ENCODE measurements at regions not wholly inside any gene's neighbourhood (a gene's known extent, or its start where the extent isn't known, plus 50 kb on each side); places are given as distances from the start of the nearest gene placed in this dataset.
A peak's percentile ranks its signal among the peaks of the same experiment; 100 is the strongest.
"Not testable (repeated sequence)": the region's sequence is repeated elsewhere in the genome, so short reads cannot be mapped to it uniquely, and the experiment has no call there.

- not testable (repeated sequence) for DNase-seq (ENCODE audit: low spot score)
Measured at GRCh38 chr14:34381304-34381703, 80.7 kb downstream of the SPTSSA start.

GRCh38 chr14:34380471-34380845 lies 81.6 kb downstream of the SPTSSA start:
- no peak for DNase-seq (ENCODE audit: low spot score)

GRCh38 chr14:34379816-34380470 lies 82.1 kb downstream of the SPTSSA start:
- no peak for DNase-seq (ENCODE audit: low spot score)

GRCh38 chr14:34376649-34377267 lies 85.3 kb downstream of the SPTSSA start:
- DNase-seq (ENCODE audit: low spot score), result no peak

- peak; percentile 65 for DNase-seq (ENCODE audit: low spot score)
Measured at GRCh38 chr14:34374998-34375740, 86.9 kb downstream of the SPTSSA start.

GRCh38 chr14:34373191-34373590 lies 88.8 kb downstream of the SPTSSA start:
- no peak for DNase-seq (ENCODE audit: low spot score)

GRCh38 chr14:34372786-34373185 lies 89.3 kb downstream of the SPTSSA start:
- DNase-seq (ENCODE audit: low spot score), result no peak

GRCh38 chr14:34369648-34370030 lies 92.4 kb downstream of the SPTSSA start:
- no peak for DNase-seq (ENCODE audit: low spot score)

- DNase-seq (ENCODE audit: low spot score), result no peak
Measured at GRCh38 chr14:34368971-34369647, 92.9 kb downstream of the SPTSSA start.

- DNase-seq (ENCODE audit: low spot score), result peak; percentile 77
Measured at GRCh38 chr14:34368115-34368970, 93.7 kb downstream of the SPTSSA start.

- no peak for DNase-seq (ENCODE audit: low spot score)
Measured at GRCh38 chr14:34365309-34365915, 96.6 kb downstream of the SPTSSA start.

- no peak for DNase-seq (ENCODE audit: low spot score)
Measured at GRCh38 chr14:34364201-34364600, 97.8 kb downstream of the SPTSSA start.

- DNase-seq (ENCODE audit: low spot score), result no peak
Measured at GRCh38 chr14:34363733-34364134, 98.3 kb downstream of the SPTSSA start.

- no peak for DNase-seq (ENCODE audit: low spot score)
Measured at GRCh38 chr14:34362641-34363251, 99.3 kb downstream of the SPTSSA start.

GRCh38 chr14:34361504-34362011 lies 100.5 kb downstream of the SPTSSA start:
- no peak for DNase-seq (ENCODE audit: low spot score)

- no peak for DNase-seq (ENCODE audit: low spot score)
Measured at GRCh38 chr14:34359420-34360117, 102.5 kb downstream of the SPTSSA start.

- DNase-seq (ENCODE audit: low spot score), result no peak
Measured at GRCh38 chr14:34356264-34356654, 105.8 kb downstream of the SPTSSA start.

- peak; percentile 32 for DNase-seq (ENCODE audit: low spot score)
Measured at GRCh38 chr14:34355584-34356263, 106.3 kb downstream of the SPTSSA start.

- DNase-seq (ENCODE audit: low spot score), result no peak
Measured at GRCh38 chr14:34354556-34354955, 107.5 kb downstream of the SPTSSA start.

Data from umbilical cord (tissue), 1 donor.